ENCODE measurements at regions not wholly inside any gene's neighbourhood (a gene's known extent, or its start where the extent isn't known, plus 50 kb on each side); places are given as distances from the start of the nearest gene placed in this dataset.

DNA sequence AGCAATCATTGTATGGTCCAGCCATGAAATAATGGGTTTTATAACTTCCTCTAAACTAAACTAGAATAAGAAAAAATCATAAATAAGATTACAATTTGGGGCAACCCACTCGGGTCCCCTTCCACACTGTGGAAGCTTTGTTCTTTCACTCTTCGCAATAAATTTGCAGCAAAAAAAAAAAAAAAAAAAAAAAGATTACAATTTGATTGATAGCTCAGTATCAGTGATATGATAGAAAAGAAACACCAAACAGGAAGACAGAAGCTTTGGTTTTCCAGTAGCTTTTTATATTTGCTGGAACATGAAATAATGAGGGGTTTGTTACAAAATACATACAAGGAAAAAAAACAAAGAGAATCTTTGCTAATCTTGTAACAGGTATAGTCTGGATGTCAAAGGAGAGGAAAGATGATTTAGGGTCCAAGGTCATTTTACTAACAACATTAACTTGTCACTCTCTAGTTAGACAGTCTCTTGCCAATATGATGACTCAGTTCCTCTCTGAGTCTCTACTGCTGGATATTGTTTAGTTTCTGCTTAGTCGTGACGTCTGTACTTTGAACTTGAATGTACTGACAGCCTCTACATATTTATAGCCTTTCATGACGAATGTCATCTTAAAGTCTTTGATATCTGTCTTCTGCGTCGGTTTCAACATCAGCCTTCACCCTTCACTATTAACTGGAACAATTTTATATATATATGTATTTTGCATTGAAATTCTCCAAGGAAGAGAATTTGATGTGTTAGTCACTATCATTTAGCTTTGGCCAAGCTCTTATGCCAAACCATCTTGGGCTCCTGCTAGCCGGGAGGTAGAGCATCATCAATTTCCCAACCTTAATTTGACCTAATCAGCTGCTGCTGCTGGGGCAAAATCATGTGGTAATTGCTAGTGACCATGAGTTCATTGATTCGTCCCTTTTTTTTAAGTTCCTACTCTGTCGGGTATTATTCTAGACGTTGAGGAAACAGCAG lies 213.1 kb upstream of the STXBP5 start (continued):
- TF ChIP-seq KLF12 (CRISPR knock-in tag; IDR thresholded peaks at IDR 0.05; ENCODE audit: borderline replicate concordance) (no peak), KDM4B (CRISPR knock-in tag; IDR thresholded peaks at IDR 0.05) (no peak), ZIK1 (CRISPR knock-in tag; IDR thresholded peaks at IDR 0.05; ENCODE audit: borderline replicate concordance, low read depth) (no peak), CENPX (CRISPR knock-in tag; IDR thresholded peaks at IDR 0.05) (no peak), GLI4 (CRISPR knock-in tag; IDR thresholded peaks at IDR 0.05; ENCODE audit: borderline replicate concordance) (no peak), ZFX (CRISPR knock-in tag; IDR thresholded peaks at IDR 0.05; ENCODE audit: low read depth) (no peak), MTF2 (CRISPR knock-in tag; IDR thresholded peaks at IDR 0.05; ENCODE audit: borderline replicate concordance) (no peak), ERF (CRISPR knock-in tag; IDR thresholded peaks at IDR 0.05) (peak; percentile 70; the same call in 1 of the 2 replicates), GATAD1 (CRISPR knock-in tag; IDR thresholded peaks at IDR 0.05) (0 out of 2 replicates have a peak, but pooled peaks have one; percentile 47), ZNF556 (CRISPR knock-in tag; IDR thresholded peaks at IDR 0.05; ENCODE audit: borderline replicate concordance) (no peak), ZNF724P (CRISPR knock-in tag; IDR thresholded peaks at IDR 0.05; ENCODE audit: borderline replicate concordance) (no peak), TOE1 (CRISPR knock-in tag; IDR thresholded peaks at IDR 0.05) (no peak), TCF12 (IDR thresholded peaks at IDR 0.05) (no peak), TCF12 (CRISPR knock-in tag; IDR thresholded peaks at IDR 0.05) (no peak; the same call in 1 of the 2 replicates), ZNF629 (CRISPR knock-in tag; conservative IDR thresholded peaks at IDR 0.05) (no peak), FOXC1 (CRISPR knock-in tag; IDR thresholded peaks at IDR 0.05; ENCODE audit: borderline replicate concordance) (no peak), THAP11 (CRISPR knock-in tag; IDR thresholded peaks at IDR 0.05) (peak; percentile 64), HMG20B (CRISPR knock-in tag; conservative IDR thresholded peaks at IDR 0.05) (no peak), REPIN1 (CRISPR knock-in tag; IDR thresholded peaks at IDR 0.05; ENCODE audit: borderline replicate concordance, low read depth) (no peak)
- TF ChIP-seq, protein P1, sequence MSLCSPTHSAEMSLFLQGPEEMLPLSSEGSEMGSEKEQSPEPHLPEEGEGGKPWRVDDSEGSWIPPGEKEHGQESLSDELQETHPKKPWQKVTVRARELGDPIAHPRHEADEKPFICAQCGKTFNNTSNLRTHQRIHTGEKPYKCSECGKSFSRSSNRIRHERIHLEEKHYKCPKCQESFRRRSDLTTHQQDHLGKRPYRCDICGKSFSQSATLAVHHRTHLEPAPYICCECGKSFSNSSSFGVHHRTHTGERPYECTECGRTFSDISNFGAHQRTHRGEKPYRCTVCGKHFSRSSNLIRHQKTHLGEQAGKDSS (CRISPR knock-in tag; IDR thresholded peaks at IDR 0.05; ENCODE audit: borderline replicate concordance, low read depth) = no peak
- TF ChIP-seq, protein P2, sequence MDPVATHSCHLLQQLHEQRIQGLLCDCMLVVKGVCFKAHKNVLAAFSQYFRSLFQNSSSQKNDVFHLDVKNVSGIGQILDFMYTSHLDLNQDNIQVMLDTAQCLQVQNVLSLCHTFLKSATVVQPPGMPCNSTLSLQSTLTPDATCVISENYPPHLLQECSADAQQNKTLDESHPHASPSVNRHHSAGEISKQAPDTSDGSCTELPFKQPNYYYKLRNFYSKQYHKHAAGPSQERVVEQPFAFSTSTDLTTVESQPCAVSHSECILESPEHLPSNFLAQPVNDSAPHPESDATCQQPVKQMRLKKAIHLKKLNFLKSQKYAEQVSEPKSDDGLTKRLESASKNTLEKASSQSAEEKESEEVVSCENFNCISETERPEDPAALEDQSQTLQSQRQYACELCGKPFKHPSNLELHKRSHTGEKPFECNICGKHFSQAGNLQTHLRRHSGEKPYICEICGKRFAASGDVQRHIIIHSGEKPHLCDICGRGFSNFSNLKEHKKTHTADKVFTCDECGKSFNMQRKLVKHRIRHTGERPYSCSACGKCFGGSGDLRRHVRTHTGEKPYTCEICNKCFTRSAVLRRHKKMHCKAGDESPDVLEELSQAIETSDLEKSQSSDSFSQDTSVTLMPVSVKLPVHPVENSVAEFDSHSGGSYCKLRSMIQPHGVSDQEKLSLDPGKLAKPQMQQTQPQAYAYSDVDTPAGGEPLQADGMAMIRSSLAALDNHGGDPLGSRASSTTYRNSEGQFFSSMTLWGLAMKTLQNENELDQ (CRISPR knock-in tag; IDR thresholded peaks at IDR 0.05; ENCODE audit: borderline replicate concordance) = no peak
- TF ChIP-seq, protein P3, sequence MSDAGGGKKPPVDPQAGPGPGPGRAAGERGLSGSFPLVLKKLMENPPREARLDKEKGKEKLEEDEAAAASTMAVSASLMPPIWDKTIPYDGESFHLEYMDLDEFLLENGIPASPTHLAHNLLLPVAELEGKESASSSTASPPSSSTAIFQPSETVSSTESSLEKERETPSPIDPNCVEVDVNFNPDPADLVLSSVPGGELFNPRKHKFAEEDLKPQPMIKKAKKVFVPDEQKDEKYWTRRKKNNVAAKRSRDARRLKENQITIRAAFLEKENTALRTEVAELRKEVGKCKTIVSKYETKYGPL (CRISPR knock-in tag; IDR thresholded peaks at IDR 0.05) = no peak
- TF ChIP-seq, protein P4, sequence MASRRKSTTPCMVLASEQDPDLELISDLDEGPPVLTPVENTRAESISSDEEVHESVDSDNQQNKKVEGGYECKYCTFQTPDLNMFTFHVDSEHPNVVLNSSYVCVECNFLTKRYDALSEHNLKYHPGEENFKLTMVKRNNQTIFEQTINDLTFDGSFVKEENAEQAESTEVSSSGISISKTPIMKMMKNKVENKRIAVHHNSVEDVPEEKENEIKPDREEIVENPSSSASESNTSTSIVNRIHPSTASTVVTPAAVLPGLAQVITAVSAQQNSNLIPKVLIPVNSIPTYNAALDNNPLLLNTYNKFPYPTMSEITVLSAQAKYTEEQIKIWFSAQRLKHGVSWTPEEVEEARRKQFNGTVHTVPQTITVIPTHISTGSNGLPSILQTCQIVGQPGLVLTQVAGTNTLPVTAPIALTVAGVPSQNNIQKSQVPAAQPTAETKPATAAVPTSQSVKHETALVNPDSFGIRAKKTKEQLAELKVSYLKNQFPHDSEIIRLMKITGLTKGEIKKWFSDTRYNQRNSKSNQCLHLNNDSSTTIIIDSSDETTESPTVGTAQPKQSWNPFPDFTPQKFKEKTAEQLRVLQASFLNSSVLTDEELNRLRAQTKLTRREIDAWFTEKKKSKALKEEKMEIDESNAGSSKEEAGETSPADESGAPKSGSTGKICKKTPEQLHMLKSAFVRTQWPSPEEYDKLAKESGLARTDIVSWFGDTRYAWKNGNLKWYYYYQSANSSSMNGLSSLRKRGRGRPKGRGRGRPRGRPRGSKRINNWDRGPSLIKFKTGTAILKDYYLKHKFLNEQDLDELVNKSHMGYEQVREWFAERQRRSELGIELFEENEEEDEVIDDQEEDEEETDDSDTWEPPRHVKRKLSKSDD (CRISPR knock-in tag; IDR thresholded peaks at IDR 0.05; ENCODE audit: low read depth) = no peak
